K562 (cell line): ENCODE measurements at regions not wholly inside any gene's neighbourhood (a gene's known extent, or its start where the extent isn't known, plus 50 kb on each side); places are given as distances from the start of the nearest gene placed in this dataset.
A peak's percentile ranks its signal among the peaks of the same experiment; 100 is the strongest.

Experiments used
- ATAC-seq: fragments of 200-7000 bp; cut with Tn5 transposase; 3 replicates; pipeline ENCODE4 v1.9.1; 2020; ENCODE audit warnings: moderate library complexity
- BruUV-seq: library from RNA; stranded (reverse); fragments of 400-500 nt; replicated peaks from 2 replicates; lab custom pipeline; 2021; lab: Mats Ljungman, UMichigan
- CTCF ChIA-PET: fragments of 300-600 bp; formaldehyde crosslinking; extraction: SDS; loops from one replicate; lab custom pipeline; 2021; ENCODE audit warnings: low intra/inter-chr PET ratio; lab: Yijun Ruan, JAX
- POLR2A ChIA-PET: fragments of 300-600, 350-650 bp; sonication (Branson Sonifier 250); formaldehyde crosslinking; extraction: SDS; loops from one replicate; lab custom pipeline; 2021; ENCODE audit warnings: antibody characterized with exemption, inconsistent platforms; lab: Yijun Ruan, JAX
- DNase-seq, 4 experiments: peaks; one replicate each; pipeline versions ENCODE4 v3.0.0 to v3.0.0-alpha.2; 2011 to 2018; ENCODE audit warnings: low spot score in 3 of 4, mixed read lengths in 3 of 4; ENCODE audit errors: extremely low read depth in 1 of 4
- FAIRE-seq: peaks from 2 replicates; lab custom pipeline; 2011; peaks lifted over from hg19 to GRCh38; lab: Jason Lieb, UNC
- H2AFZ ChIP-seq: 2 replicates; pipeline ENCODE4 v1.6.0; 2011; ENCODE audit warnings: low read depth, low read length, control low read depth, inconsistent platforms
- H3K27ac ChIP-seq: fragments of 200-600 bp; 3 replicates; pipeline ENCODE4 v1.8.0; 2011; ENCODE audit warnings: low read depth, mild to moderate bottlenecking, control low read depth, inconsistent platforms, low read length, moderate library complexity, mixed read lengths; ENCODE audit errors: extremely low read depth
- H3K27me3 ChIP-seq, 2 experiments: fragments of 300-600 bp in 1 of 2; 2 replicates in 1 of 2; 3 replicates in 1 of 2; pipeline versions ENCODE4 v1.6.0 to v1.8.0; 2011; ENCODE audit warnings: inconsistent platforms in 2 of 2, low read length in 2 of 2, mild to moderate bottlenecking in 1 of 2, mixed read lengths in 1 of 2, moderate library complexity in 1 of 2; ENCODE audit not compliant: control insufficient read depth in 2 of 2, insufficient read depth in 2 of 2
- H3K36me3 ChIP-seq: fragments of 300-600 bp; 3 replicates; pipeline ENCODE4 v1.8.0; 2011; ENCODE audit warnings: mild to moderate bottlenecking, low read length, inconsistent platforms; ENCODE audit not compliant: control insufficient read depth, insufficient read depth
- H3K4me1 ChIP-seq, 2 experiments: fragments of 200-600 bp in 1 of 2; replicated peaks in 1 of 2; 2 replicates in 1 of 2; 3 replicates in 1 of 2; pipeline versions ENCODE4 v1.5.1 to v1.8.0; 2011; ENCODE audit warnings: inconsistent platforms in 2 of 2, low read length in 2 of 2, mild to moderate bottlenecking in 1 of 2, mixed read lengths in 1 of 2, moderate library complexity in 1 of 2; ENCODE audit not compliant: control insufficient read depth in 2 of 2, insufficient read depth in 2 of 2
- H3K4me2 ChIP-seq: 2 replicates; pipeline ENCODE4 v1.6.1; 2011; ENCODE audit warnings: low read length, control low read depth, inconsistent platforms, mixed read lengths; ENCODE audit not compliant: insufficient read depth
- H3K4me3 ChIP-seq: fragments of 200-600 bp; sonication (generic), shearing (Covaris generic); 2 replicates; pipeline ENCODE4 v1.5.1; 2016; ENCODE audit warnings: control low read depth, inconsistent platforms
- H3K79me2 ChIP-seq: fragments of 200-600 bp; 3 replicates; pipeline ENCODE4 v1.8.0; 2011; ENCODE audit warnings: low read length, inconsistent platforms; ENCODE audit not compliant: control insufficient read depth, insufficient read depth
- H3K9ac ChIP-seq, 2 experiments: 2 replicates each; pipeline versions ENCODE4 v1.6.0 to v1.6.1; 2011; ENCODE audit warnings: low read depth in 2 of 2, low read length in 2 of 2, control low read depth in 1 of 2, inconsistent platforms in 1 of 2, mild to moderate bottlenecking in 1 of 2, mixed read lengths in 1 of 2; ENCODE audit not compliant: insufficient read depth in 1 of 2
- H3K9me1 ChIP-seq: one replicate; pipeline ENCODE4 v1.6.0; 2011; ENCODE audit warnings: inconsistent platforms, mild to moderate bottlenecking, low read length, moderate library complexity; ENCODE audit not compliant: control insufficient read depth, insufficient read depth
- H3K9me3 ChIP-seq: replicated peaks from 2 replicates; pipeline ENCODE4 v1.5.1; 2011; ENCODE audit warnings: low read depth, low read length, inconsistent platforms; ENCODE audit not compliant: control insufficient read depth, insufficient read depth
- H4K20me1 ChIP-seq: replicated peaks from 2 replicates; pipeline ENCODE4 v1.6.1; 2011; ENCODE audit warnings: low read length, inconsistent platforms, mixed read lengths; ENCODE audit not compliant: control insufficient read depth, insufficient read depth
- ZNF316 ChIP-seq: fragments of 450-650 bp; IDR thresholded peaks from 2 replicates; pipeline ENCODE4 v1.6.1; 2016
- WGBS: fragments of 100-300 bp; shearing (Covaris generic); methylation state at CpG from one replicate; pipeline ENCODE4 v1.1.6; 2016; ENCODE audit warnings: low coverage, mixed read lengths; ENCODE audit not compliant: insufficient coverage; ENCODE audit errors: missing lambda C conversion rate; 5-methylcytosine and 5-hydroxymethylcytosine counted together
- in situ Hi-C: fragments of 300-500 bp; cut with MboI; formaldehyde crosslinking; loops from 4 replicates; pipeline ENCODE4 v1.15.0; 2018; ENCODE audit warnings: inconsistent platforms, mixed read lengths
- intact Hi-C: fragments of 100-400 bp; cut with micrococcal nuclease; formaldehyde crosslinking; loops from 2 replicates; pipeline ENCODE4 v1.14.2; 2022
- TF ChIP-seq, protein P1 (sequence below): sonication (generic); formaldehyde crosslinking; IDR thresholded peaks from 2 replicates; pipeline ENCODE4 v1.8.0; 2022; ENCODE audit warnings: missing genetic modification reagents, mild to moderate bottlenecking, moderate library complexity, borderline replicate concordance

DNA sequence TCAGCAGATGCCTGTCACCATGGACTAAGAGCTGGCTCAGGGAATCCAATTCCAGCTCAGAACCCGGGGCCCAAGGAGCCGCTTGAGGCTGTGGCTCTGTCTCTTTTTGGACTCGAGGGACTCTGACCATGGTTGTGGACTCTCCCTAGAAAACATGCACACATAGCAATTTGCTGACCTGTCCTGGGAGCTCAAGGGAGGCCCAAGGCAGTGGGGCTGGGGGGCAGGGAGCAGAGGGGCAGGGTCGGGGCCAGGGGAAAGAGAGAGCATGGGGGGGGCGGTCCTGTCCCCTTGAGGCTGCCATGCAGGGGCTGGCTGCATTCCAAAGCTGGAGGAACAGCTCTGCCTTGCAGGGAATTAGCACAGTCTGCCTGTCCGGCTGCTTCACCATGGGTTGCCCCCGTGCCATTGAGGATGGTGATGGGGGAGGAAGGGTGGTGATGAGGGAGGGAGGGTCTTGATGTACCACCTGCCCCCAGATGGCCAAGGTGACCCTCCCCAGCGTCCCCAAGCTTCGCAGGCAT, 190.1 kb downstream of the GOLGA6L6 start:
- Histone ChIP-seq H3K36me3 (no peaks in the 10 kb centered on the region), H3K4me1 (peaks cover 0 to 16% of the 10 kb centered on the region in 2 experiments; a peak in 2 of 5 replicates), H3K4me2 (no peak overlapping the region), H3K79me2 (no peaks in the 10 kb centered on the region), H2AFZ (no peak overlapping the region), H3K9me3 (no peaks in the 10 kb centered on the region), H3K27ac (no peak overlapping the region), H3K9me1 (peaks cover 3% of the 10 kb centered on the region), H4K20me1 (peaks cover 14% of the 10 kb centered on the region; the same call in 1 of the 2 replicates), H3K4me3 (no peak overlapping the region), H3K27me3 (peaks cover 7 to 49% of the 10 kb centered on the region in 2 experiments; a peak in 4 of 5 replicates), H3K9ac (no peak overlapping the region)
- ATAC-seq = no peak
- POLR2A ChIA-PET = no interaction called here
- intact Hi-C loops = no loop called here
- no peak for FAIRE-seq
- CTCF ChIA-PET = no interaction called here
- peak in 1 of 4 experiments; percentile 21 for DNase-seq
- no TSS peak for BruUV-seq
- TF ChIP-seq, protein P1, sequence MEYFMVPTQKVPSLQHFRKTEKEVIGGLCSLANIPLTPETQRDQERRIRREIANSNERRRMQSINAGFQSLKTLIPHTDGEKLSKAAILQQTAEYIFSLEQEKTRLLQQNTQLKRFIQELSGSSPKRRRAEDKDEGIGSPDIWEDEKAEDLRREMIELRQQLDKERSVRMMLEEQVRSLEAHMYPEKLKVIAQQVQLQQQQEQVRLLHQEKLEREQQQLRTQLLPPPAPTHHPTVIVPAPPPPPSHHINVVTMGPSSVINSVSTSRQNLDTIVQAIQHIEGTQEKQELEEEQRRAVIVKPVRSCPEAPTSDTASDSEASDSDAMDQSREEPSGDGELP (CRISPR knock-in tag) = no peak
- TF ChIP-seq ZNF316 = 0 out of 2 replicates have a peak, but pooled peaks have one; percentile 4
- 1% methylated on average over 9 of the region's 9 CpGs for WGBS
- in situ Hi-C loops = loop anchor here (25.0 kb wide), 3 partner anchors 261 to 1411 kb away; no protein-coding TSS in a partner anchor
